ENCODE measurements at regions not wholly inside any gene's neighbourhood (a gene's known extent, or its start where the extent isn't known, plus 50 kb on each side); places are given as distances from the start of the nearest gene placed in this dataset.

DNA sequence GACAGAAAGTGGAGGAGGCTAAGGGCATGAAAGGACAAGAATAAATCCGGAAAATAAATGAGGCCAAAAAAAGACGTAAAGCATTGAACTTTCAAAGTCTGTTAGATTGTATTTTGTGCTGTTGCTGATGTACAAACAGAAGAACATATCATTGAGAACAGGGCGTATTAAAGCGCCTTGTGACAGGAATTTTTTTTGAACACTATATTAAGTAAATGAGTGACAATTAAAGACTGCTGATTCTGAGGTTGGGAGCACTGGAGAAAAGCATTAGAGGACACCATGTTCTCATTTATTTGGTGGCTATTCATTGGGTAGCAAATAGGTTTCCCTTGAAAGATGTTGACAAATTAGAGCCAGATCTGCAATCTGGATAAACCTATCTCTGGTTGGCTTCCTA is 137.3 kb upstream of the SGCD start:
- H3K36me3 ChIP-seq: no peaks in the 10 kb centered on the region
- no peak overlapping the region for H3K4me3 ChIP-seq
- H3K4me1 ChIP-seq: no peaks in the 10 kb centered on the region
- TF ChIP-seq, protein P1, sequence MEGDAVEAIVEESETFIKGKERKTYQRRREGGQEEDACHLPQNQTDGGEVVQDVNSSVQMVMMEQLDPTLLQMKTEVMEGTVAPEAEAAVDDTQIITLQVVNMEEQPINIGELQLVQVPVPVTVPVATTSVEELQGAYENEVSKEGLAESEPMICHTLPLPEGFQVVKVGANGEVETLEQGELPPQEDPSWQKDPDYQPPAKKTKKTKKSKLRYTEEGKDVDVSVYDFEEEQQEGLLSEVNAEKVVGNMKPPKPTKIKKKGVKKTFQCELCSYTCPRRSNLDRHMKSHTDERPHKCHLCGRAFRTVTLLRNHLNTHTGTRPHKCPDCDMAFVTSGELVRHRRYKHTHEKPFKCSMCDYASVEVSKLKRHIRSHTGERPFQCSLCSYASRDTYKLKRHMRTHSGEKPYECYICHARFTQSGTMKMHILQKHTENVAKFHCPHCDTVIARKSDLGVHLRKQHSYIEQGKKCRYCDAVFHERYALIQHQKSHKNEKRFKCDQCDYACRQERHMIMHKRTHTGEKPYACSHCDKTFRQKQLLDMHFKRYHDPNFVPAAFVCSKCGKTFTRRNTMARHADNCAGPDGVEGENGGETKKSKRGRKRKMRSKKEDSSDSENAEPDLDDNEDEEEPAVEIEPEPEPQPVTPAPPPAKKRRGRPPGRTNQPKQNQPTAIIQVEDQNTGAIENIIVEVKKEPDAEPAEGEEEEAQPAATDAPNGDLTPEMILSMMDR (IDR thresholded peaks at IDR 0.05): no peak
- TF ChIP-seq POLR2AphosphoS5 (IDR thresholded peaks at IDR 0.05) (no peak), POLR2A (IDR thresholded peaks at IDR 0.05) (no peak)
- DNase-seq (ENCODE audit: low spot score in 2 of 2): no peak
- intact Hi-C loops (cut with DNase I; ENCODE audit: low total_unique reads): no loop called here
- H3K27me3 ChIP-seq: no peaks in the 10 kb centered on the region
- no peak overlapping the region for H3K27ac ChIP-seq
- H3K9me3 ChIP-seq: no peaks in the 10 kb centered on the region

DNA sequence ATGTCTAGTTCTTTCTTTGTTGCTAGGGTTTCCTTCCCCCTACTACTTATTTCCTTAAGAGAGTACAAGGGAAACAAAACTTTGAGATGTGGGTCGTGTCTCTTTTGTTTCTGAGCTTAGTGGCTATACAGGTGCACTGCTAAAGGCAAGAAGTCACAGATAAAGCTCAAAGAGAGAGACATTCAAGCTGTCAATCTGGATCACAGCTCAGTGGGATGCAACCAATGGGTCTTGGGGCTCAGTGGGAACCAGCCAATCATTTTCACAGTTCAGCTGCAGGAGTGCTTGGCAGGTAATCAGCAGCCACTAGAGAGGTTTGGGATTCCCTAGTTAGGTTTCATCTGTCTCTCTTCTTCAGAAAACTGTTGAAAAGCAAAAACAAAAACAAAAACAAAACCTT is 135.4 kb upstream of the SGCD start:
- Histone ChIP-seq H3K4me3 (no peak overlapping the region), H3K9me3 (no peaks in the 10 kb centered on the region), H3K27me3 (no peaks in the 10 kb centered on the region), H3K4me1 (no peaks in the 10 kb centered on the region), H3K36me3 (no peaks in the 10 kb centered on the region), H3K27ac (no peak overlapping the region)
- TF ChIP-seq POLR2A (IDR thresholded peaks at IDR 0.05): no peak
- no peak for TF ChIP-seq POLR2AphosphoS5 (IDR thresholded peaks at IDR 0.05)
- TF ChIP-seq, protein P1 (IDR thresholded peaks at IDR 0.05): no peak
- intact Hi-C loops (cut with DNase I; ENCODE audit: low total_unique reads): no loop called here
- no peak for DNase-seq (ENCODE audit: low spot score in 2 of 2)

DNA sequence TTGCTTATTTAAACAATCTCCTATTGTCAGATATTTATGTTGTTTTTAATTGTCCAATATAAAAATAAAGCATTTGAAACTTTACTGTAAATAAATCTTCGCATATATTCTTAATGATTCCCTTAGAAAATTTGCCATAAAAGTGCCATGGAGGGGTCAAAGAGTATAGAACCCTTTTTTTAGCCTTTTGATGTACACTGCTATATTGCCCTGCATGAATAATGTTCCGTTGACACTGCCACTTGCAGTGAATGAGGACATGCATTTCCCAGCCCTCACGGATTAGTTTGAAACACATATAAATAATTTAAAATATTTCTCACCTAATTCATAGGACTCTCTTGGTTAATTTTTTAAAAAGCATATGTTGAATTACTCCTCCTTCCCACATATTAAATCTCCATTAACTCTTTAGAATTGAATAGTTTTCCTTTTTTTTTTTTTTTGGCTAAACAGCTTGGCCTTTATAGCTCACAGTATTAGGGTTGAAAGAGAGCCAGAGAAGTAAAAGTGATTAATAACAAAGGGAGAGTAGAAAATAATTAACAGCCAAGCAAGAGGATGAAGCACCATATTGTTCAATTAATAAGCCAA is 129.8 kb upstream of the SGCD start:
- no peak overlapping the region for H3K27ac ChIP-seq
- no peak for DNase-seq (ENCODE audit: low spot score in 2 of 2)
- TF ChIP-seq, protein P1 (IDR thresholded peaks at IDR 0.05): no peak
- no peak for TF ChIP-seq POLR2A (IDR thresholded peaks at IDR 0.05)
- TF ChIP-seq POLR2AphosphoS5 (IDR thresholded peaks at IDR 0.05): no peak
- H3K4me3 ChIP-seq: no peak overlapping the region
- no peaks in the 10 kb centered on the region for H3K27me3 ChIP-seq
- H3K4me1 ChIP-seq: no peaks in the 10 kb centered on the region
- no peaks in the 10 kb centered on the region for H3K9me3 ChIP-seq
- intact Hi-C loops (cut with DNase I; ENCODE audit: low total_unique reads): no loop called here
- H3K36me3 ChIP-seq: no peaks in the 10 kb centered on the region

DNA sequence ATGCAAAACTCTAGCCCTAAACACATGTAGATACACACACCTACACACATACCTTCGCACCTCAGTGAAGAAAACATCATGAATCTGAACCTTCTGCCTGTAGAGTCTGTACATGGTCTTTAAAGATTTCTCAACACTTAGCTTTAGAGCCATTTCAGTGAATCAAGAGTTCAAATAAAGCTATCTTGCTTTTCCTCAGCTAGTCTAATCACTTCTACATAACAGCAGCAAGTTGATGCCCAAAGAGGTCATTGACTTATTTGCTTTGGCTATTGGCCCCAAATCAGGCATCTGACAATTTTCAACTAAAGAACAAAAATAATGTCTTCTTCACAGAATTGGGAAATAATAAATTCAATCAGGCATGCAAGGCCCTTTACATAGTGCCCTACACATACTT is 127.9 kb upstream of the SGCD start:
- Histone ChIP-seq H3K27ac (no peak overlapping the region), H3K27me3 (no peaks in the 10 kb centered on the region), H3K4me1 (no peaks in the 10 kb centered on the region), H3K36me3 (no peaks in the 10 kb centered on the region), H3K4me3 (no peak overlapping the region), H3K9me3 (no peaks in the 10 kb centered on the region)
- intact Hi-C loops (cut with DNase I; ENCODE audit: low total_unique reads): no loop called here
- DNase-seq (ENCODE audit: low spot score in 2 of 2): no peak
- TF ChIP-seq, protein P1 (IDR thresholded peaks at IDR 0.05): no peak
- TF ChIP-seq POLR2A (IDR thresholded peaks at IDR 0.05): no peak

DNA sequence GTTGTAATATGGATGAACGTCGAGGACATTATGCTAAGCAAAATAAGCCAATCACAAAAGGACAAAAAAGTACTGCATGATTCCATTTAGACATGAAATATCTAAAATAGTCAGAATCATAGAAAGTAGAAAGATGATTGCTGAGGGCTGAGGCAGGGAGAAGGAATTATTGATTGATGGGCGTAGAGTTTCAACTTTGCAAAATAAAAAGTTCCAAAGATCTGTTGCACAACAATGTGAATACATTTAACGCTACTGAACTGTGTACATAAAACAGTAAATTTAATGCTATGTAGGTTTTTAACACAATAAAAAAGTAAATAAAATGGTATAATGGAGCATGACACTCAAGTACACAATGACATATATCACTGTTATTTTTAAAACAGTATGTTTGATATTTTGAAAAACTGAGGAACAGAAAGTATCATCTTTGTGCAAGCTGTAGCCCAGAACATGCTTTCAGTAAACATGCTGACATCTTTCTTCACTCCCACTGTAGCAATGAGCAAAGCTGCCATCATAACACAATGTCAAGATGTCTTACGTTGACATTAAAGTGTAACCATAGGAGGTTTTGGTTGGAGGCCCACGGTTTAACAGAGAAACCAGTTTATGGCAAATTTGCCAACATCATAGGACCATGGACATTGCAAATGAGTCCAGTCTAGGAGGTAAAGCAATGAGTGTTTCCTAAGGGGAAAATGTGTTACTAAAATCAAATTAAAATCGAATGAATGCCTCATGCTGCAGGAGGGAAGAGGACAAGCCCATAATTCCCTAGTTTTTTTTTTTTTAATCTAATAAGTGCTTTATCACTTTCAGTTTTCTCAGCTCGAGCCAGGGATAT is 125.8 kb upstream of the SGCD start:
- TF ChIP-seq, protein P1 (IDR thresholded peaks at IDR 0.05): no peak
- no peak for TF ChIP-seq POLR2AphosphoS5 (IDR thresholded peaks at IDR 0.05)
- Histone ChIP-seq H3K9me3 (no peaks in the 10 kb centered on the region), H3K36me3 (no peaks in the 10 kb centered on the region), H3K4me3 (no peak overlapping the region), H3K27ac (no peak overlapping the region), H3K4me1 (no peaks in the 10 kb centered on the region), H3K27me3 (no peaks in the 10 kb centered on the region)
- intact Hi-C loops (cut with DNase I; ENCODE audit: low total_unique reads): no loop called here
- DNase-seq (ENCODE audit: low spot score in 2 of 2): no peak
